AG10803 (cell line): ENCODE measurements at regions not wholly inside any gene's neighbourhood (a gene's known extent, or its start where the extent isn't known, plus 50 kb on each side); places are given as distances from the start of the nearest gene placed in this dataset.

Source experiments
- DNase-seq: peaks from one replicate; pipeline ENCODE4 v3.0.0; 2010; ENCODE audit warnings: low read depth
- H3K4me3 ChIP-seq: 2 replicates; pipeline ENCODE4 v1.5.1; 2011; ENCODE audit warnings: mild to moderate bottlenecking, low read length, control low read depth
- TF ChIP-seq, protein P1 (sequence below): conservative IDR thresholded peaks from 2 replicates; pipeline ENCODE4 v1.5.1; 2011; ENCODE audit warnings: mild to moderate bottlenecking, low read length, control low read depth, inconsistent platforms

DNA sequence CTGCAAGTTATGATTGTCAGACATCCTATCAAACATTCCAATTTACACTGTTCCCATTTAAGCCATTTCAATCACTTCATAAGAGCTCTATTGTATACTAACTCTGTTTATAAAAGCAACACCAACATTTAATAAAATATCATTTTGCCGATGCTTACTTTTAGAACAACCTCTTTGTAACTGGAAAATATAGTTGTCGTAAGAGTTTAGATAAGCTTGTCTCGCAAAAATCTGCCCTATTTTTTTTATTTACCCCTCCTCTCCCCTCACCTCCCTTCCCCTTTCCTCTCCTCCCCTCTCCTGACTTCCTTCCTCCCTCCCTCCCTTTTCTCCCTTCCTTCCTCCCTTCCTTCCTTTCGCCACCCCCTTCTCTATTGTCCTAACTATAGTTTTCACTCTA, 105.7 kb upstream of the PEX5L start:
- no peak for DNase-seq
- TF ChIP-seq, protein P1, sequence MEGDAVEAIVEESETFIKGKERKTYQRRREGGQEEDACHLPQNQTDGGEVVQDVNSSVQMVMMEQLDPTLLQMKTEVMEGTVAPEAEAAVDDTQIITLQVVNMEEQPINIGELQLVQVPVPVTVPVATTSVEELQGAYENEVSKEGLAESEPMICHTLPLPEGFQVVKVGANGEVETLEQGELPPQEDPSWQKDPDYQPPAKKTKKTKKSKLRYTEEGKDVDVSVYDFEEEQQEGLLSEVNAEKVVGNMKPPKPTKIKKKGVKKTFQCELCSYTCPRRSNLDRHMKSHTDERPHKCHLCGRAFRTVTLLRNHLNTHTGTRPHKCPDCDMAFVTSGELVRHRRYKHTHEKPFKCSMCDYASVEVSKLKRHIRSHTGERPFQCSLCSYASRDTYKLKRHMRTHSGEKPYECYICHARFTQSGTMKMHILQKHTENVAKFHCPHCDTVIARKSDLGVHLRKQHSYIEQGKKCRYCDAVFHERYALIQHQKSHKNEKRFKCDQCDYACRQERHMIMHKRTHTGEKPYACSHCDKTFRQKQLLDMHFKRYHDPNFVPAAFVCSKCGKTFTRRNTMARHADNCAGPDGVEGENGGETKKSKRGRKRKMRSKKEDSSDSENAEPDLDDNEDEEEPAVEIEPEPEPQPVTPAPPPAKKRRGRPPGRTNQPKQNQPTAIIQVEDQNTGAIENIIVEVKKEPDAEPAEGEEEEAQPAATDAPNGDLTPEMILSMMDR: no peak
- H3K4me3 ChIP-seq: no peak overlapping the region

DNA sequence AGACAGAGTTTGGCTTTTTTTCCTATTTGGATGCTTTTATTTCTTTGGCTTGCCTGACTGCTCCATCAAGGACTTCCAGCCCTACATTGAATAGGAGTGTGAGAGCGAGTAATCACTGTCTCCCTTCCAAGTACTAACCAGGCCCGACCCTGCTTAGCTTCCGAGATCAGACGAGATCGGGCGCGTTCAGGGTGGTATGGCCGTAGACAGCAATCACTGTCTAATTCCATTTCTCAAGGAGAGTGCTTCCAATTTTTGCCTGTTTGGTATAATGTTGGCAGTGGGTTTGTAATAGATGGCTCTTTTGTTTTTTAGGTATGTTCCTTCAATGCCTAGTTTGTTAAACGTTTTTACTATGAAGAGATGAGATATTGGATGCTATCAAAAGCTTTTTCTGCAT, 125.0 kb upstream of the PEX5L start:
- no peak for DNase-seq
- TF ChIP-seq, protein P1: no peak
- no peak overlapping the region for H3K4me3 ChIP-seq

DNA sequence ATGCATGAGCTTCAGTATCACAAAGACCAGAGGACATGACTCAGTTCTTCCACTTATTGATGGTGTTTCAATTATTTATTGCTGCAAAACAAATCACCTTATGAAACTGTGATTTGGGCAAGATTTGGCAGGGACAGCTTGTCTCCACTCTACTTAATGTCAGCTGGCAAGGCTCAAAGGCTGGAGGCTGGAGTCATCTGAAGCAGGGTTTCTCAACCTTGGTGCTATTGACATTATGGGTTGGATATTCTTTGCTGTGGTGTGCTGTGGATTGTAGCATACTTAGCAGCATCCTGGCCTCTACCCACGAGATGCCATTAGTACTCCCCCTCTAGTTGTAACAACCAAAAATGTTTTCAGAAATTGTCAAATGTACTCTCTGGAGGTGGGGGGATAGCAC, 138.8 kb upstream of the PEX5L start:
- H3K4me3 ChIP-seq: no peak overlapping the region
- TF ChIP-seq, protein P1: no peak
- DNase-seq: no peak

DNA sequence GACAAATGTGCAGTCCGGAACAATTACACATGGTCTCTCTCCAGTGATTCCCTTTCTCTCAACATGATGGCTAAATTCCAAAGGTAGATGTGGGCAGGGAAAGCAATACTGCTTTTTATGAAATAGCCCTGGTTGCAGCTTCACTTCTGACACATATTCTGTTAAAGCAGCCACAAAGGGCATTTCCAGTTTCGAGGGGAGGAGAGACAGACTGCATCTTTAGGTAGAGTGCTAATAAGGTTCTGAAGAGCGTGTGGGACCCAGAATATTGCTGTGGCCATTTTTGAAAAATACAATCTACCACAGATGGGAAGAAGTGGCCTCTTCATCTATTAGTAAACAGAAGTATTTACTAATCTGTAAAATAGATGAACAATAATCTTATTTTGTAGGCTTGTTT, 139.3 kb upstream of the PEX5L start:
- no peak for DNase-seq
- TF ChIP-seq, protein P1: no peak

DNA sequence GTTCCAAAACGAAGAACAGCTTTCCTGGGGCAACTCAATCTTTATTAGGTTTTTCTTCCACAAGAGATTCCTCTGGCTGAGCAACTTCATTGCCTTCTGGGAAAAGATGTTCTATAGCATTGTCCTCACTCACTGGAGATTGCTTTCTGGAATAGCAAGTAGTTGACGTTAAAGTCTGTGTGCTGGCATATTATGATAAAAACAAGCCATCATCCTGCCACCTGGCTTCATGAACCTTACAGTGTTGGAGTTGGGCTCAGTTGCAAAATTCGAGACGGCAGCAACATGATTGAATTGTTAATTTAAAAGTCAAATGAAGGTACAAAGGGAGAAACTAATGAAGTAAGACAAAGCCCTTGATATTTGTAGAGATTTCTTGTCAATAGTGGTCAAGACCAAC, 140.5 kb upstream of the PEX5L start:
- H3K4me3 ChIP-seq: no peak overlapping the region
- TF ChIP-seq, protein P1: no peak
- no peak for DNase-seq

More for the DNA sequence above, 139.3 kb upstream of the PEX5L start:
- H3K4me3 ChIP-seq: no peak overlapping the region

DNA sequence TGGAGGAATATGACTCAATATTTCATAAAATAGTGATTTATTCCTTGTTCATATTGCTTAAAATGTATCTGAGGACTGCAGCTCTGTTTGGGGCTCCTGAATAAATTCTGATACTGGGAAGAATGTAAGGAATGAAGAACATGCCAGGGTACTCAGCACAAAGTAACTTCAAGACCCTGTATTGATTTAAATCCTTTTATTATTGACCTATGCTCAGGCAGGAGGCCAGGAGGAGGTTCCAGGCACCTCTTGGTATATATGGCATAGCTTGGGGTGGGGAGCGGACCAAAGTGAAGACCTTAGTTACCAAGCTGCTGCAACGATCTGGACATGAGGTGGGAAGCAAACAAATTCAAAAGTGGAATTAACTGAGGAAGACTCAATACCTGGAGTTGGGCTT, 142.8 kb upstream of the PEX5L start:
- H3K4me3 ChIP-seq: no peak overlapping the region
- TF ChIP-seq, protein P1: no peak
- DNase-seq: no peak

DNA sequence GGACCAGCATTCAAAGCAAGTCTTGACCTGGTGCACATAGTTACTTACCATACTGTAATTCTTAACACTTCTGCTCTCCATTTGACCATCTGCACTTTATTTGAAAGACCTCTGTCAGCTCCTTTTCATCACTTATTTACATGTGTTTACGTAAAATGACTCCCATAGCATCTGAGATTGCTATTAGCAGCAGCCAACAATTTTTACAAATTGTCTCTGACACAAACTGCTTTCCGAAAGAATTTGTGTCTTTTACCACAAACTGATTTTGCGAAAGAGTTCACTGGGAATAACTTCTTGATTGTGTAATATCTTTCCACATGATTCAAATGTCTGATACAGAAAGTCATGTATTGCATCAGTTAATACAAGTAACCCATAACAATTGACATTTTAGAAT, 144.1 kb upstream of the PEX5L start:
- no peak overlapping the region for H3K4me3 ChIP-seq
- peak; percentile 94 for DNase-seq
- TF ChIP-seq, protein P1: no peak
